ENCODE measurements at regions not wholly inside any gene's neighbourhood (a gene's known extent, or its start where the extent isn't known, plus 50 kb on each side); places are given as distances from the start of the nearest gene placed in this dataset.
"Not testable (repeated sequence)": the region's sequence is repeated elsewhere in the genome, so short reads cannot be mapped to it uniquely, and the experiment has no call there.

DNA sequence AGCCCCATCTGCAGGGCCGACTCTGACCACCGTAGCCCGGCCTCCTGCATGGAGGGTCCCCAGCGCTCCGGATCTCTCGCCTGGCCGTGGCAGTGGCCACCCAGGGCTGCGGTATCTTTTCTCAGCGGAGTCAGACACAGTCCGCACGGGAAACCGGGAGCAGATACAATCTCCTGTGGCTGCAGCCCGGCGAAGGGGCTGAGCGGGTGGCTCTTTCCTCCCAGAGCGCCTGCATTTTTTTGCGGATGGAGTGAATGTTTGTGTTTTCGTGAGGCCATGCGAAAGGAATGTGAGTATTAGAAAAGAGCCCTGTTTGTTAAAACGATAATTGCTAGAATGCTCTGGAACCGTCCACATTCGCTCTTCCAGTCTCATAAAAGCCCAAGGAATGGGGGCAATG, 53.4 kb upstream of the PTCH1 start:
- no peak overlapping the region for H3K4me3 ChIP-seq
- peaks cover 0 to 18% (median 3%) of the 10 kb centered on the region in 5 donors for H3K4me1 ChIP-seq (ENCODE audit: control insufficient read depth in 5 of 5, insufficient read depth in 5 of 5, low read length in 5 of 5)
- H3K9me3 ChIP-seq (ENCODE audit: control insufficient read depth in 4 of 4, insufficient read depth in 3 of 4, low read length in 3 of 4): peaks cover 0 to 6% (median 0%) of the 10 kb centered on the region in 4 donors
- H3K27me3 ChIP-seq (ENCODE audit: control insufficient read depth in 3 of 3, insufficient read depth in 3 of 3, low read length in 2 of 3): no peaks in the 10 kb centered on the region
- no peaks in the 10 kb centered on the region for H3K36me3 ChIP-seq (ENCODE audit: control insufficient read depth in 4 of 4, insufficient read depth in 4 of 4, low read length in 4 of 4)
- peak overlapping the region in 1 of 2 donors; percentile 23 for H3K9ac ChIP-seq (ENCODE audit: insufficient read depth in 1 of 2, low read length in 2 of 2)
- TF ChIP-seq, protein P1, sequence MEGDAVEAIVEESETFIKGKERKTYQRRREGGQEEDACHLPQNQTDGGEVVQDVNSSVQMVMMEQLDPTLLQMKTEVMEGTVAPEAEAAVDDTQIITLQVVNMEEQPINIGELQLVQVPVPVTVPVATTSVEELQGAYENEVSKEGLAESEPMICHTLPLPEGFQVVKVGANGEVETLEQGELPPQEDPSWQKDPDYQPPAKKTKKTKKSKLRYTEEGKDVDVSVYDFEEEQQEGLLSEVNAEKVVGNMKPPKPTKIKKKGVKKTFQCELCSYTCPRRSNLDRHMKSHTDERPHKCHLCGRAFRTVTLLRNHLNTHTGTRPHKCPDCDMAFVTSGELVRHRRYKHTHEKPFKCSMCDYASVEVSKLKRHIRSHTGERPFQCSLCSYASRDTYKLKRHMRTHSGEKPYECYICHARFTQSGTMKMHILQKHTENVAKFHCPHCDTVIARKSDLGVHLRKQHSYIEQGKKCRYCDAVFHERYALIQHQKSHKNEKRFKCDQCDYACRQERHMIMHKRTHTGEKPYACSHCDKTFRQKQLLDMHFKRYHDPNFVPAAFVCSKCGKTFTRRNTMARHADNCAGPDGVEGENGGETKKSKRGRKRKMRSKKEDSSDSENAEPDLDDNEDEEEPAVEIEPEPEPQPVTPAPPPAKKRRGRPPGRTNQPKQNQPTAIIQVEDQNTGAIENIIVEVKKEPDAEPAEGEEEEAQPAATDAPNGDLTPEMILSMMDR (IDR thresholded peaks at IDR 0.05; ENCODE audit: control extremely low read depth, extremely low read depth): no peak
- ATAC-seq (ENCODE audit: insufficient read depth, low FRiP score): no peak
- peak; percentile 48 to 72 (median 66) for DNase-seq
- 18 to 19% methylated on average over 22 of the region's 22 CpGs for WGBS, 2 donors
- no peak overlapping the region for H3K27ac ChIP-seq (ENCODE audit: low read depth in 1 of 2, low read length in 1 of 2)

DNA sequence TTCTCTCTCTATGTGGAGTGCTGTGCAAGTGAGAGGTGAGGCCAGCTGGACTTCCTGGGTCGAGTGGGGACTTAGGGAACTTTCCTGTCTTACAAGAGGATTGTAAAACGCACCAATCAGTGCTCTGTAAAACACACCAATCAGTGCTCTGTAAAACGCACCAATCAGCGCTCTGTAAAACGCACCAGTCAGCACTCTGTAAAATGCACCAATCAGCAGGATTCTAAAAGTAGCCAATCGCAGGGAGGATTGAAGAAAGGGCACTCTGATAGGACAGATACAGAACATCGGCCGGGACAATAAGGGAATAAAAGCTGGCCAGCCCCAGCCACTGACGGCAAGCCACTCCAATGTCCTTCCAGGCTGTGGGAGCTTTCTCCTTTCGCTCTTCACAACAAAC, 52.0 kb upstream of the PTCH1 start:
- not testable (repeated sequence) for ATAC-seq (ENCODE audit: insufficient read depth, low FRiP score); H3K9me3 ChIP-seq (ENCODE audit: control insufficient read depth in 4 of 4, insufficient read depth in 3 of 4, low read length in 3 of 4); H3K9ac ChIP-seq (ENCODE audit: insufficient read depth in 1 of 2, low read length in 2 of 2); H3K27me3 ChIP-seq (ENCODE audit: control insufficient read depth in 3 of 3, insufficient read depth in 3 of 3, low read length in 2 of 3); H3K36me3 ChIP-seq (ENCODE audit: control insufficient read depth in 4 of 4, insufficient read depth in 4 of 4, low read length in 4 of 4); H3K27ac ChIP-seq (ENCODE audit: low read depth in 1 of 2, low read length in 1 of 2); H3K4me3 ChIP-seq; DNase-seq
- 93 to 94% methylated on average over 10 of the region's 10 CpGs for WGBS, 2 donors
- peaks cover 0 to 18% (median 3%) of the 10 kb centered on the region in 5 donors for H3K4me1 ChIP-seq (ENCODE audit: control insufficient read depth in 5 of 5, insufficient read depth in 5 of 5, low read length in 5 of 5)
